Thyroid gland (tissue), 4 donors: ENCODE measurements at regions not wholly inside any gene's neighbourhood (a gene's known extent, or its start where the extent isn't known, plus 50 kb on each side); places are given as distances from the start of the nearest gene placed in this dataset.

ENCODE experiments used
- CTCF ChIP-seq, 6 experiments: fragments of 200-600 bp in 3 of 6; fragments of 450-650 bp in 3 of 6; sonication (generic) in 3 of 6; IDR thresholded peaks; one replicate each; pipeline ENCODE4 v1.5.1; 2016 to 2019; ENCODE audit warnings: antibody characterized with exemption in 6 of 6, mild to moderate bottlenecking in 2 of 6, inconsistent platforms in 1 of 6, moderate library complexity in 1 of 6
- POLR2A ChIP-seq, 2 donors: fragments of 450-650 bp; IDR thresholded peaks; one replicate each; pipeline ENCODE4 v1.6.1; 2017; ENCODE audit warnings: antibody characterized with exemption in 2 of 2, mild to moderate bottlenecking in 2 of 2, moderate library complexity in 1 of 2

DNA sequence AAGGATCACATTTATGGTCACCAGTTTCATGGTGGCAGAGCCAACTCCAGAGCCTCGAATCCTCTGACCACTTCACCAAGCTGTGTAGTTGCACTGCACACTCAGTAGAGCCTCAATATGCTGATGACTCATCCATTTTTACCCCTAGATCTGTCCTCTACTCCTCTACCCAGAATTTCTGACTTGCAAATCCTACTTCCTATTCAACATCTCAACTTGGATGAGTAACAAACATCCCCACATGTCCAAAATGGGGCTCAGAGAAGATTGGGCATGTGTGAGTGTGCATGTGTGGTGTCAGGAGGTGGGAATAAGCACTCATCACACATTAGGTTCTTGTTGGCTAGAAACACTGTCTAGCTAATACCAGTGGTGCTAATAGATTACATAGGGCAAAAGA lies 57.8 kb upstream of the IGFBP2 start:
- TF ChIP-seq CTCF (IDR thresholded peaks at IDR 0.05) = no peak
- no peak for TF ChIP-seq POLR2A (IDR thresholded peaks at IDR 0.05)
